HS-5 (cell line): ENCODE measurements at regions not wholly inside any gene's neighbourhood (a gene's known extent, or its start where the extent isn't known, plus 50 kb on each side); places are given as distances from the start of the nearest gene placed in this dataset.

Source experiments
- DNase-seq: peaks from one replicate; pipeline ENCODE4 v3.0.0-alpha.2; 2012; ENCODE audit warnings: low read depth

DNA sequence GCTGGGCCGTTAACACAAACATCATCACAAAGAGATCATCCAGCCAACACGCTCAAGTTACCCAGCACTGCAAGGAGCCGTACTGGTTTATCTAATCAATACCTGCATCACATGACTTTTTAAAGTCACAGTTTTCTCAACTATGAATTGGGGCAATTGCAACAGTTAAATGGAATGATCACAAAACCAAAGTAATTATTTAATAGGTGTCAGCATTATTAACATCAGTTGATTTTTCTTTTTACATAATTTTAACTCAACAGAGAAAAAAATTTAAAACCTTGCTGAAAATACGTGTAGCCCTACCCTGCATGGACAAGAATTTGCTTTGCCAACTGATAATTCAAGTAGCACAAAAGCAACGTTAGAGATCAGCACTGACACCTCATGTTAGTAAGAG is 95.7 kb upstream of the SOX9 start:
- DNase-seq = no peak

GRCh38 chr17:72030067-72030899 is 90.5 kb upstream of the SOX9 start:
- DNase-seq = peak; percentile 20

DNA sequence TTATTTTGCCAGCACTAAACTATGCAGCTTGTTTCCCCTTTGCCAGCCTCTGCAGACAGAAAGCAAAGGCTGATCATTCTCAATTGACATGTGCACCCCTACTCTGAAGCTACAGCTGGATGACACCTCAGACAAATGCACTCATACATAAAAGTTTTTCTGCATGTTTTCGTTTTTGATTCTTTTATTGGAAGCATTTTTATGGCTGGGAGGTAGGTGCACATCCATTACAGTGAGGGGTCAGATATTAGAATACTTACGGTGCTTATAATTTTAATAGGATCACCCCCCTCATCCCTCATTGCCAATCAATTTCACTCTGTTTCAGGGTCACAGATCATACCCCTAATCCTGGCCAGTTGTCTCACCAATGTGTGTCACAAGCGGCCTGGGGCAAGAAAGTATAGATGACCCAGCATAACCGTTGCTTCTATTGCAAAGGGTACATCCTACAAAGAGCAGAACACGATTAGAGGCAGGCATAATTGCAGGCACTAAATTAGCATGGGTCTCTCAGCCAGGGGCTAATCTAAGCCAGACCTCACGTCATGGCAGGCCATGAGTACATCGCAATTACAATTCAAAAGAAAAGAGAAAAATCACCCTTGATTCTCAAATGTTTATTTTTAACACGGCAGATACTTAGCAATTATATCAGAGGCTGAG is 89.5 kb upstream of the SOX9 start:
- no peak for DNase-seq

DNA sequence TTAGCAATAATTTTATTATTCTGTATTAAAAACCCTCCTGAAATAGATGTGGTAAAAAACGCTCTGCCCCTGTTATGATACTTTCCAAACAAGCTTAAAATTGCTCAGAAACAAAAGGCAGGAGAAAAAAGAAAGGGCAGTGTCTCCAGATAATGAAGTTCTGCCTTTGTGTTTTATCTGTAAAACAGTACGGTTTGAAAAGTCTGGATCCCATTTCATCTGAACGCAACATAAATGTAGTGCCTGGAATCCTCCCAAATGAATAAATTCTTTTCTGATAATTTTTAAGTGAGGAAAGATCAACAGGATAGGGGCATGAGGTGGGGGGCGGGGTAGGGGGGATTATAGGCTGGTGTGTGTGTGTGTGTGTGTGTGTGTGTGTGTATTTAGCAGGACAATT is 87.5 kb upstream of the SOX9 start:
- DNase-seq = no peak

GRCh38 chr17:72034000-72034399 is 86.8 kb upstream of the SOX9 start:
- DNase-seq = no peak

- DNase-seq = no peak
These were observed 82.4 kb upstream of the SOX9 start for GRCh38 chr17:72038427-72038826.

GRCh38 chr17:72039490-72039889 is 81.3 kb upstream of the SOX9 start:
- no peak for DNase-seq

DNA sequence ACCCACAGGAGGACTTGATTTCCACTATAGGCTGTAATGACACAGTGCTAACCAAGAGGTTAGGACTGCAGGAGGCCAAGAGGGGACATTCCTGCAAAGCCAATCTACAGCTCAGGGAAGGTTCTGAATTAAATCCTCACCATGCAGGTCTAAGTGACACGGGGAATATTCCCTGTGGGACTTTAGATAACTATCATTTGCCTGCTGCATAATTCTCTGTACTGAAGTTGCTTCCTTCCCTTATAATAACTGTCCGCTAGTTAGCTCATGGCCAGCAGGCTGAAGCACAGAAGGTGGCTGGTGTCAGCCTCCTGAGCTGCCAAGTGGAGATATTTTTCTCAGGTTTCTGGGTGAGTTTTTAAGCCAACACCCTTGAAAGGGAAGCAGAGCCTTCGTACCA is 74.6 kb upstream of the SOX9 start:
- no peak for DNase-seq

- DNase-seq = no peak
These were observed 73.9 kb upstream of the SOX9 start for GRCh38 chr17:72046643-72047612.

DNA sequence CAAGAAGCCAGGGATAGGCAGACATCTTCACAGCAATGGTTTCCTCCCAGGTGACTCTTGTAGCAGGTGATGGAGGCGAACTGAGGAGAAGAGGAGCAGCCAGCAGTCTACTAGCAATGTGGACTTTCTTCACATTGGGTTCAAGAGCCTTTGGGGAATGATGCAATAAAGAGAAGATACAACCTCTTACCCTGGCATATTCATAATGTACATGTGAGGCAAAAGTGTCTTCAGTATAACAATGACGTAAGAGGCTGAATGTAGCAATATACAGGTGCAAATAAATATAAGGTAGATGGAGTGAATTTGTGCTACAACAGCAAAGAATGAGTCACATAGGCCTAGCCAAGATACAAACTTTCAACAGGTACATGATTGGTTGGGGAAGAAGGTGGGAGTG is 70.9 kb upstream of the SOX9 start:
- no peak for DNase-seq

DNA sequence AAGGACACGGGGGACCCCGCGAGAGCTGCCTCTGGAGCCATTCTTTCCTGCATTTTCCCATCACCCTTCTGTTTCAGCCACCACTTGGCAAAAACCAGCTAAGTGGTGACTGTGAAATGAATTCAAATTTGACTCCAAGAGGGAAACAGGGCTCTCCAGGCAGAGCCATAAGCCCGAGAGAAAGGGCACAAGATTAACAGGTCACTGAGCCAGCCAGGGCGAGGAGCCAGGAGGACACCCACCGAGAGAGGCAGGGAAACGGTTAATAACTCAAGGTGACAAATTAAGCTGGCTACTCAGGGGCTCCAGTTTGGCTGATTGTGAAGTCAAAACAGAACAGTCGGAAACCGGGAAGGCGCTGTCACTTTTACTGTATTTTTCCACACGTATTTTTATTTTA is 67.8 kb upstream of the SOX9 start:
- no peak for DNase-seq

GRCh38 chr17:72053449-72053848 is 67.4 kb upstream of the SOX9 start:
- no peak for DNase-seq

DNA sequence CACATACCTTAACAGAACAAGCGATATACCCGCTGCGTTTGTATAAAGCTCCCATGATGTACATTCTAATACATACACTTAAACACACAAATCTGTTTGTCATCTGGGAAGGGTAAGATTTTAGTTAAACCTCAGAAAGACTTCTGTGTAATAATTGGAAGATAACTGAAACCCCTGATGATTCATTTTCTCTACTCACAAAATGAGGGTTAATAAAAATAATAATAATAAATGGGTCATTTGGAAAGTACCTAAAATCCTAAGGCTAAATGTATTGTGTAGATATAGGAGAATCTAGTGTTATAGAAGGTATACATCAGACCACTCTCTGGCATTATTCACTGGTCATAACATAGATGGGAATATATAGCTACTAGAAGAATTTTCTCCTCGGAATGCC is 64.7 kb upstream of the SOX9 start:
- DNase-seq = no peak

DNA sequence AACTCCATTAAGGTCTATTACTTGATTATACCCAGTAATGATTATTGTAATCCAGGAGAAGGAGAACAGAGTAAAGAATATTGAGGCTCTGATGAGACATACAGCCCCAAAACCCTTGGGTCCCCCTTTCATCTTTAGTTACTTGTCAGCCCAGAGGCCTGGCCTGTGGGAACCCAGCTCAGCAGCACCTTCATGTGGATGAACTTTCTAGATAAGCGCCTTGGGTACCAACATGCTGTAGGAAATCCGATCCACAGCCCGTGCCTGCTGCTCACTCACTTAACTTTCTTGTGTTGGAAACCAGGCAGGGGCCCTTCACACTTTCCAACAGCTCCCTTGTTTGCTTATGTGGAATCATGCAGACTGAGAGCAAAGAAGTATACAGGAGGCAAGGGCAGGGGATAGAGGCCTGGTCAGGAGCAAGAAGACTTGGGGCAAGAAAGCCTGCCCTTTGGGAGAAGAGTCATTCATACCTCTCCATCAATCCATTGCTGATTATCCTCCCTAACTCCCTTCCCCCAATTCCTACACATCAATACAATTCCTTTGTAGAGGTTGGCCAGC is 64.0 kb upstream of the SOX9 start:
- DNase-seq = no peak

- no peak for DNase-seq
These were observed 60.7 kb upstream of the SOX9 start for GRCh38 chr17:72060084-72060483.

DNA sequence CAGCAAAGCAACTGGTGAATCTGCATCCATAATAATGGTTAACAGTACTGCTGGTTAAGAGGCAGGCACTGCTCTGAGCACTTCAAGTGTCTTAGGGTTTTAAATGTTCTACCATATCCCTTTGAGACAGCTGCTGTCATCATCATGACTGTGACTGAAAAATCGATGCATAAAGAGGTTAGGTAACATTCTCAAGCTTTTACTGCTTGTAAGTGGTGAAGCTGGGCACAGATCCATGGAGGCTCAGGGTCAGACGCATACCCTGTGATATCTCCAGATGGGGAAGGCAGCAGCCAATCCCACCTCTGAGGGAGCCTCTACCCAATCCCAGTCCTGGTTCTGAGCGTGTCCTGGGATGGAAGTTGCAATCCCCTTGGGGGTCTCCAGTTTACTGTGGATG is 57.6 kb upstream of the SOX9 start:
- no peak for DNase-seq

DNA sequence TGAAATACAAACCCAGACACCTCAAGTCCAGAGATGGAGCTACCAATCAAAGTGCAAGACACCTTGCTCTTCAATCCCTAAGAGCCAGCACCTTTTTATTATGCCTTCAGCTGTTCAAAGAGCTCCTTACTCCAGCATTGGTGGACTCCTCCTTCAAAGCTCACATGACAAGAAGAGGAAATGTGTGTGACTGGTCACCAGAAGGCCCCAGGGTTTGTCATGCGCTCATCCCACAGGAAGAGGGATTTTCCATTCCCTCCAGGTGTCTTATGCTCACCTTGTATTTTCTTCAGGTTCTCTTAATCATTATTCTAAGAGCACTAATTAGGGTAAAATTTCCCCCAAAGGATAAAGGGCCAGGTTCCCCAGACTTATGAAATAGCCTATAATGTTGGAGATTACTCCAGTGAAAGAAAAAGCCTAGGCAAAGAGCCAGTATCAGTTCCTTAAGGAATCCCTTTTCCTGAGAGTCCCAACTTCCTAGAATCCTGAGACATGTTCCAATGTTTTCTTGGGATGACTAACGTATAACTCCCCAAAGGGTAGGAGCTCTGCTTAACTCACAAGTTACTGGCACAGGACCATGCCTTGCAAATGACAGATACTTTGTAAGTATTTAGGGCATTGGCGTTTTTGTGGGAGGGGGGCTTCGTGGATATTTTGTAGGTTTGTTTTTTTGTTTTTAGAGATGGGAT is 56.9 kb upstream of the SOX9 start:
- DNase-seq = no peak

- no peak for DNase-seq
These were observed 56.1 kb upstream of the SOX9 start for GRCh38 chr17:72064606-72065193.

DNA sequence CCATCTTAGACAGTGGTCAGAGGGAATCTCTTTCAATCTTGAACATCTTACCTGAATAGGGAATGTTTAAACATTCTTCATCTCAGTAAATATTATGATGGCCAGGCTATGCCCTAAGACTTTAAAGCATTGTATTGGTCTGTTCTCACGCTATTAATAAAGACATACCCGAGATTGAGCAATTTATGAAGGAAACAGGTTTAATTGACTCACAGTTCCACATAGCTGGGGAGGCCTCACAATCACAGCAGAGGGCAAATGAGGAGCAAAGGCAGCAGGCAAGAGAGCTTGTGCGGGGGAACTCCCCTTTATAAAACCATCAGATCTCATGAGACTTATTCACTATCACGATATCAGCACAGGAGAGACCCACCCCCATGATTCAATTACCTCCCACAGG is 55.3 kb upstream of the SOX9 start:
- no peak for DNase-seq

DNA sequence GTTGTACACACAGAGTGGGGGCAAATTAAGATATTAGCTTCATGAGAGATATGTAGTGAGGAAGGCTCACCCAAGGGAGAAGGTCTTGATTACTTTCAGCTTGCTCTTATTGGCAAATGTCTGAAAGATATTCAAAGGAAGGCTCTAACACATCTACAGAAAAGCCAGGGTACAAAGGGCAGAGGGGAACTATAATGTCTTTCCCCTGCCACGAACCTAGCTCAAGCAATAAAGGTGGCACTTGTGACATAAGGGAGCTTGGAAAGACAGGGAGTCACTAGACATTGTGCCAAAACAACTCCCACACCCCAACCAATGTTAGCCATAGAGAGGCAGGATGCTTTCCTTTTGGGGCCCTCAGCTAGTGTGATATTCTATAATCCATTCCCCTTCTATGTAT is 52.2 kb upstream of the SOX9 start:
- DNase-seq = no peak

DNA sequence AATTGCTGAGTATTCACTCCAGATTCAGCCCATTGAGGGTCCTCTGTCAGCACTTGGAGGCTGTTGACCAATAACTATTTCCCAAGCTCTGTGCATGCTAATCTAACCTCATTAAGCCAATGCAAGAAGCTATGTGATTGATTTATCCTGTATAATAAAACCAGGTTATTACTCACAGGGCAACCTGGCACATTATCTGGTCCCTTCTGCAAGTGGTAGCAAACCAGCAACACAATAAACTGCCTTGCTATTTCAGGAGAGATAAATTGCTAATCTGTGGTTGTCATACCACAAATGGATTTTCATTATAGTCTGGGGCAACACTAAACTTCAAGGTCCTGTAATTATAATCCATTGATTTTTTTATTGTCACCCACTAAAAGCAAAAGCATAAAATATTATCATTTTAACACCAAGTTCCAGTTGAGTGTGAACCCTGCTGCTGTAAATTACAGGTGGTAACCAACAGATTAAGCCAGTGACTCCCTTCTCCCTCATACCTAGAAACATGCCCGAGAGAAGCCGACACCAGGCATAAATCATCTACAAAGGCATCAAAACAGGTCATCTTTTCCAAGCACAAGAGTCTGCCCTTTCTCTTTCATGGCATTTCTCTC is 51.1 kb upstream of the SOX9 start:
- no peak for DNase-seq
